PC-9 (cell line): ENCODE measurements at regions not wholly inside any gene's neighbourhood (a gene's known extent, or its start where the extent isn't known, plus 50 kb on each side); places are given as distances from the start of the nearest gene placed in this dataset.

Experiments
- BruUV-seq: library from RNA; stranded (reverse); fragments of 400-500 nt; replicated peaks from 2 replicates; lab custom pipeline; 2021; lab: Mats Ljungman, UMichigan
- CTCF ChIA-PET: fragments of 300-600 bp; sonication (Branson Sonifier 250); formaldehyde crosslinking; loops from one replicate; lab custom pipeline; 2022; ENCODE audit warnings: antibody characterized with exemption; lab: Charles Lee
- POLR2A ChIA-PET: fragments of 300-600 bp; sonication (Branson Sonifier 250); formaldehyde crosslinking; loops from one replicate; lab custom pipeline; 2022; ENCODE audit warnings: antibody characterized with exemption; ENCODE audit not compliant: unreplicated experiment; lab: Charles Lee
- DNase-seq, 2 experiments: peaks; one replicate each; pipeline versions ENCODE4 v3.0.0 to v3.0.0-alpha.2; 2015 to 2022; ENCODE audit warnings: mixed read lengths in 1 of 2
- H2AFZ ChIP-seq: fragments of 200-600 bp; sonication (generic); 2 replicates; pipeline ENCODE4 v1.8.1; 2017; ENCODE audit warnings: antibody characterized with exemption
- H3F3A ChIP-seq: fragments of 200-600 bp; sonication (generic); 2 replicates; pipeline ENCODE4 v1.8.1; 2017; ENCODE audit warnings: antibody characterized with exemption, mild to moderate bottlenecking, low read depth; ENCODE audit not compliant: insufficient read depth
- H3K27ac ChIP-seq: fragments of 200-600 bp; sonication (generic); 2 replicates; pipeline ENCODE4 v1.6.1; 2016; ENCODE audit warnings: mixed run types
- H3K27me3 ChIP-seq: fragments of 200-600 bp; sonication (generic); 2 replicates; pipeline ENCODE4 v1.6.1; 2016; ENCODE audit warnings: low read depth, mixed run types; ENCODE audit not compliant: insufficient read depth
- H3K36me3 ChIP-seq: fragments of 200-600 bp; sonication (generic); 2 replicates; pipeline ENCODE4 v1.6.1; 2016; ENCODE audit warnings: low read depth, mixed run types
- H3K4me1 ChIP-seq: fragments of 200-600 bp; sonication (generic); replicated peaks from 2 replicates; pipeline ENCODE4 v1.6.1; 2016; ENCODE audit warnings: mixed run types; ENCODE audit not compliant: insufficient read depth
- H3K4me2 ChIP-seq: fragments of 200-600 bp; sonication (generic); 2 replicates; pipeline ENCODE4 v1.6.1; 2017; ENCODE audit warnings: mixed run types
- H3K4me3 ChIP-seq: fragments of 200-600 bp; sonication (generic); 2 replicates; pipeline ENCODE4 v1.6.1; 2016; ENCODE audit warnings: mixed run types
- H3K79me2 ChIP-seq: fragments of 200-600 bp; sonication (generic); 2 replicates; pipeline ENCODE4 v1.6.1; 2017; ENCODE audit warnings: low read depth, mixed run types
- H3K9me2 ChIP-seq: fragments of 200-600 bp; sonication (generic); 2 replicates; pipeline ENCODE4 v1.8.1; 2017; ENCODE audit warnings: mild to moderate bottlenecking; ENCODE audit not compliant: insufficient read depth
- H3K9me3 ChIP-seq: fragments of 200-600 bp; sonication (generic); 2 replicates; pipeline ENCODE4 v1.8.1; 2016; ENCODE audit warnings: low read depth; ENCODE audit not compliant: insufficient read depth
- H4K20me1 ChIP-seq: fragments of 200-600 bp; sonication (generic); 2 replicates; pipeline ENCODE4 v1.8.1; 2017; ENCODE audit not compliant: insufficient read depth
- CTCF ChIP-seq: fragments of 200-600 bp; sonication (generic); conservative IDR thresholded peaks from 2 replicates; pipeline ENCODE4 v1.6.1; 2017; ENCODE audit warnings: mixed run types, antibody characterized with exemption, mild to moderate bottlenecking, moderate library complexity
- EZH2 ChIP-seq: fragments of 200-600 bp; sonication (generic); IDR thresholded peaks from 2 replicates; pipeline ENCODE4 v1.8.0; 2017; ENCODE audit warnings: antibody characterized with exemption, low read depth
- intact Hi-C: fragments of 100-400 bp; cut with micrococcal nuclease; formaldehyde crosslinking; loops from one replicate; pipeline ENCODE4 v1.10.0; 2022; ENCODE audit not compliant: unreplicated experiment

- peaks cover 8% of the 10 kb centered on the region; the same call in 1 of the 2 replicates for H3K9me3 ChIP-seq
- H3K9me2 ChIP-seq, result no peaks in the 10 kb centered on the region; the same call in 1 of the 2 replicates
- H3K4me2 ChIP-seq, result peak overlapping the region; percentile 26; the same call in 1 of the 2 replicates
- peak overlapping the region; percentile 91 for H3K27ac ChIP-seq
- DNase-seq, result peak; percentile 49 to 66
- no peaks in the 10 kb centered on the region for H3K79me2 ChIP-seq
- no peak overlapping the region for H3K4me3 ChIP-seq
- no peaks in the 10 kb centered on the region for H3F3A ChIP-seq
- peaks cover 36% of the 10 kb centered on the region for H3K4me1 ChIP-seq
- no peaks in the 10 kb centered on the region for H4K20me1 ChIP-seq
- H2AFZ ChIP-seq, result no peak overlapping the region
- ChIA-PET POLR2A (interaction anchor here (0.6 kb wide), 1 partner anchor 507 kb away, joined by 3 read pairs; no protein-coding TSS in a partner anchor), CTCF (no interaction called here)
- H3K36me3 ChIP-seq, result no peaks in the 10 kb centered on the region
- no TSS peak for BruUV-seq
- TF ChIP-seq EZH2 (no peak), CTCF (no peak)
- intact Hi-C loops, result no loop called here
- H3K27me3 ChIP-seq, result no peaks in the 10 kb centered on the region
Observed at GRCh38 chr6:54491431-54491830, 183.2 kb downstream of the TINAG start.

- H3K27me3 ChIP-seq, result no peaks in the 10 kb centered on the region
- no peak for TF ChIP-seq CTCF
- no peak for TF ChIP-seq EZH2
- peak overlapping the region; percentile 91 for H3K27ac ChIP-seq
- H3K4me3 ChIP-seq, result no peak overlapping the region
- no TSS peak for BruUV-seq
- H3K79me2 ChIP-seq, result no peaks in the 10 kb centered on the region
- DNase-seq, result peak; percentile 8 to 61
- peaks cover 8% of the 10 kb centered on the region; the same call in 1 of the 2 replicates for H3K9me3 ChIP-seq
- H4K20me1 ChIP-seq, result no peaks in the 10 kb centered on the region
- no peak overlapping the region for H2AFZ ChIP-seq
- no peaks in the 10 kb centered on the region for H3F3A ChIP-seq
- peak overlapping the region; percentile 21; the same call in 1 of the 2 replicates for H3K4me2 ChIP-seq
- ChIA-PET CTCF (no interaction called here), POLR2A (no interaction called here)
- intact Hi-C loops, result no loop called here
- no peaks in the 10 kb centered on the region; the same call in 1 of the 2 replicates for H3K9me2 ChIP-seq
- peaks cover 36% of the 10 kb centered on the region for H3K4me1 ChIP-seq
- H3K36me3 ChIP-seq, result no peaks in the 10 kb centered on the region
Observed at GRCh38 chr6:54493138-54493537, 184.9 kb downstream of the TINAG start.

- POLR2A ChIA-PET, result no interaction called here
- Histone ChIP-seq H3K4me2 (no peak overlapping the region), H4K20me1 (no peaks in the 10 kb centered on the region), H3K9me2 (no peaks in the 10 kb centered on the region), H3K27ac (no peak overlapping the region), H3K4me1 (no peaks in the 10 kb centered on the region), H3K9me3 (no peaks in the 10 kb centered on the region), H3K4me3 (no peak overlapping the region), H2AFZ (no peak overlapping the region), H3K36me3 (no peaks in the 10 kb centered on the region; the same call in 1 of the 2 replicates), H3K79me2 (no peaks in the 10 kb centered on the region), H3F3A (no peaks in the 10 kb centered on the region), H3K27me3 (no peaks in the 10 kb centered on the region)
- DNase-seq, result no peak
- no TSS peak for BruUV-seq
- TF ChIP-seq EZH2 (no peak), CTCF (no peak)
- CTCF ChIA-PET, result no interaction called here
- intact Hi-C loops, result no loop called here
Observed at GRCh38 chr6:54503144-54503543, 194.9 kb downstream of the TINAG start.
